22Rv1 (cell line): ENCODE measurements at regions not wholly inside any gene's neighbourhood (a gene's known extent, or its start where the extent isn't known, plus 50 kb on each side); places are given as distances from the start of the nearest gene placed in this dataset.
A peak's percentile ranks its signal among the peaks of the same experiment; 100 is the strongest.

Experiments used
- H3K27ac ChIP-seq: fragments of 450-650 bp; 2 replicates; pipeline ENCODE4 v1.5.1; 2017
- ZFX ChIP-seq: fragments of 450-650 bp; IDR thresholded peaks from 2 replicates; pipeline ENCODE4 v1.6.1; 2017; ENCODE audit warnings: antibody characterized with exemption, borderline replicate concordance
- TF ChIP-seq, protein P1 (sequence below): fragments of 450-650 bp; IDR thresholded peaks from 2 replicates; pipeline ENCODE4 v1.5.1; 2017; ENCODE audit warnings: mild to moderate bottlenecking

DNA sequence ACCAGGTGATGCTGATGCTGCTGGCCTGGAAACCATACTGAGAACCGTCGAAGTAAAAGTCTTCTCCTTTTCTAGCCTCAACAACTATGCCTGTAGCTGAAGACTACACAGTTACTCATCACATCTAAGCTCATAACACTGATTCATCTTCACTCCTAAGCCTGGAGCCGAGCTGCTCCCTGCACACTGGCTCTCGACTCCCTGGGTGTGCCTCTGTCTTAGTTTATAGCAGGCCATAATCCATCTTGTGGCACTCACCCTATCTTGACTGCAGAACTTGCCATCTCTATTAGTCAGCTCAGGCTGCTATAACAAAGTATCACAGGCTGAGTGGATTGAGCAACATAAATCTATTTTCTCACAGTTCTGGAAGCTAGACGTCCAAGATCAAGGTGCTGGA, 191.0 kb downstream of the UNC5CL start:
- no peak overlapping the region for H3K27ac ChIP-seq
- TF ChIP-seq, protein P1, sequence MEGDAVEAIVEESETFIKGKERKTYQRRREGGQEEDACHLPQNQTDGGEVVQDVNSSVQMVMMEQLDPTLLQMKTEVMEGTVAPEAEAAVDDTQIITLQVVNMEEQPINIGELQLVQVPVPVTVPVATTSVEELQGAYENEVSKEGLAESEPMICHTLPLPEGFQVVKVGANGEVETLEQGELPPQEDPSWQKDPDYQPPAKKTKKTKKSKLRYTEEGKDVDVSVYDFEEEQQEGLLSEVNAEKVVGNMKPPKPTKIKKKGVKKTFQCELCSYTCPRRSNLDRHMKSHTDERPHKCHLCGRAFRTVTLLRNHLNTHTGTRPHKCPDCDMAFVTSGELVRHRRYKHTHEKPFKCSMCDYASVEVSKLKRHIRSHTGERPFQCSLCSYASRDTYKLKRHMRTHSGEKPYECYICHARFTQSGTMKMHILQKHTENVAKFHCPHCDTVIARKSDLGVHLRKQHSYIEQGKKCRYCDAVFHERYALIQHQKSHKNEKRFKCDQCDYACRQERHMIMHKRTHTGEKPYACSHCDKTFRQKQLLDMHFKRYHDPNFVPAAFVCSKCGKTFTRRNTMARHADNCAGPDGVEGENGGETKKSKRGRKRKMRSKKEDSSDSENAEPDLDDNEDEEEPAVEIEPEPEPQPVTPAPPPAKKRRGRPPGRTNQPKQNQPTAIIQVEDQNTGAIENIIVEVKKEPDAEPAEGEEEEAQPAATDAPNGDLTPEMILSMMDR = no peak
- TF ChIP-seq ZFX = no peak

DNA sequence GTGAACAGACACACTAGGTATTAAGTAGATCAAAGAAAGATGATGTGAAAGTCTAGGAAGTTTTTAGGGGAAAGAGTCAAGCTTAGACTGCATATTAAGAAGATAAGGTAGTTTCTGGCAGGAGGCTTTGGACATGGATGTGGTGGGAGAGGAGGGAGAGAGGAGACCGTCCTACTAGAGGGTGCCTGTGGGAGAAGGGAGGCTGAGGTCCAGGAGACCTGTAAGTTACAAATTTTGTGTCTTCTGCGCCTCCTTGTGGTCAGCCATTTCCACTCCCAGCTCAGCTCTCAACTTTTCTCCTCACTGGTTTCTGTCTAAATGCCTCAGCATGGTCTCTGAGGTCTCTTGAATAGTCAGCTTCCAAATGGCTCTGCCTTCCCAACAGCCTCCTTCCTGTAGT, 193.5 kb downstream of the UNC5CL start:
- no peak overlapping the region for H3K27ac ChIP-seq
- TF ChIP-seq, protein P1 = peak; percentile 72
- no peak for TF ChIP-seq ZFX

DNA sequence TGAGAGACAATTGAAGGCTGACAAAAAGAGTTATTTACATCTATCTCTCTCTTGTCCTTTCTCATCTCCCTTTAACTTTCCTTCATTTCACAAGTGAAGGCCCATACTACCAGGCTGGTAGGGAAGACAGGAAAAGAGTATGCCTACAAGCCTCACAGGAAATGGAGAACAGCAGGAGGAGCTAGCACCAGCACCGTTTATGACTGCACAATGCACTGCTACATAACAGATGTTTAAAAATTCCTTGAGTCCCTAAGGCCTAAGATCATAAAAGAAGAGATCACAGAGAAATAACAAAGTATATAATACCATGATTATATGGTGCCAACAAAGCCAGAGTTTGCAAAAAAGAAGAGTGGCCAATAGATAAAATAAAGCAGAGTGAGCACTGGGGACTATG, 194.8 kb downstream of the UNC5CL start:
- H3K27ac ChIP-seq = no peak overlapping the region
- TF ChIP-seq ZFX = no peak
- TF ChIP-seq, protein P1 = no peak

DNA sequence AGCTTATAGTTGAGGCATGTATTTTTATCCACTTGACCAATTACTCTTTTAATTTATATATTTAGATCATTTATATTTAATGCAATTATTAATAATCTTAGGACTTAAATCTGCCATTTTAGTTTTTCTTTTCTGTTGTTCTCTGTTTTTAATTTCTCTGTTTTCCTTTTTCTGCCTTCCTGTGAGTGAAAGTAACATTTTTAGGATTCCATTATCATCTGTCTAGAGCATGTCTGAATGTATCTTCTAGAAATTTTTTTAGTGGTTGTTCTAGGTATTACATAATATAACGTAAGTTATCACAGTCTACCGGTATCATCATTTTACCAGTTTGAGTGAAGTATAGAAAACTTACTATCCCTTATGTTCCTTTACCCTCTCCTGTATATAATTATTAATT, 197.3 kb downstream of the UNC5CL start:
- H3K27ac ChIP-seq = no peak overlapping the region
- TF ChIP-seq ZFX = no peak
- TF ChIP-seq, protein P1 = no peak

DNA sequence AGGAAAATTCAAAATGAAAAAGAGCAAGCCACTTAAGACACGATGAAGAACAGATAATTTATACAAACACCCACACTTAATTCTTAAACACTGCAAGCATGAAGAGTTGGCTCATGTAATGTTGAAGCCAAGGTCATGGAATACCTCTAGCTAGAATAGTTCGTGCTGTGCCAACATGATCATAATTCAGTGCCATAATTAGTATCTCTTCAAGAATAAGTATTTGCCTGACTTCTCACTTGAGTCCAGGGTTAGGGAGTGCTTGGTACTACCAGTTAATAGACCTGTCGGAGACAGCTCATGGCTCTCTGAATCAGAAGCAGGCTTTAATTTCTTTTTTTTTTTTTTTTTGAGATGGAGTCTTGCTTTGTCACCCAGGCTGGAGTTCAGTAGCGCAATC, 206.3 kb downstream of the UNC5CL start:
- TF ChIP-seq, protein P1 = no peak
- TF ChIP-seq ZFX = no peak
- H3K27ac ChIP-seq = no peak overlapping the region

DNA sequence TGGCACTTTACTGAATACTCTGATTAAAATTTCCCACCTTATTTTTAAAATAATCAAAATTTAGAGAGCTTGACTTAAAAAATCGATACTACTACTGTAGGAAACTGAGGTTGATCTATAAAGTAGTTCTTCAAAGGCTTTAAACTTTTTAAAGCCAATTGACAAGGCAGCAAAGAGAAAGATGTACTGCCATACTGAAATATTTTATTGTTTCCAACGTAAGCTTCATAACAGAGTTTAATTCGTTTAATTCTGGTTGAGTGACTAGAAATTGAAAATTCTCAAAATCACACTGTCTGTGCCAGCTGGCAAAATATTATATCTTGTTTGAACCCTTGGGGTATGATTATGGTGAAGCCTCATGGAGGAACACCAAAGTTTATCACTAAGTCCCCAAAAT, 207.6 kb downstream of the UNC5CL start:
- H3K27ac ChIP-seq = no peak overlapping the region
- TF ChIP-seq, protein P1 = no peak
- TF ChIP-seq ZFX = no peak

DNA sequence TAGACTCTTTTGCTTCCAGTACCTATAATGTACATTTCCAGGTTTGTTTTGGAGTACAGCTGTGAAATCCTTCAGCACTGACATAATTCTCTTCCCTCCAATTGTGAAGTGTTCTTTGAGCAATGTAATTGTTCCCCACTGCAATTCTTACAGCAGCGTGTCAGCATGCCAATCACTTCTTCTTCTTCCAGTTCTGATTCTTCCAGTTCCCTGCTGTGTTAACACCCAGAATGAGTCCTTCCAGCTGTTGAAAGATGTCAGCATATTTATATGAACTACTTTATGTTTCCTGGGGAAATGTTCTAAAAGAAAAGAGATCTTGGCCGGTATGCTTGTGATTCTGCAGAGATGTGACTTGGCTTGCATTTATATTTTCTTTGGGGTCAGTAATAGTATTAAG, 213.9 kb downstream of the UNC5CL start:
- no peak overlapping the region for H3K27ac ChIP-seq
- TF ChIP-seq ZFX = no peak
- TF ChIP-seq, protein P1 = no peak
